Astrocyte (in vitro differentiated cells and primary cell): ENCODE measurements at regions not wholly inside any gene's neighbourhood (a gene's known extent, or its start where the extent isn't known, plus 50 kb on each side); places are given as distances from the start of the nearest gene placed in this dataset.

Experiments used
- DNase-seq: peaks from one replicate; pipeline ENCODE4 v3.0.0-alpha.2; 2010; ENCODE audit warnings: low read depth
- FAIRE-seq: peaks from 2 replicates; lab custom pipeline; 2011; peaks lifted over from hg19 to GRCh38; lab: Jason Lieb, UNC
- H2AFZ ChIP-seq: 2 replicates; pipeline ENCODE4 v1.6.0; 2012; ENCODE audit warnings: low read depth, low read length, inconsistent platforms
- H3K27ac ChIP-seq: 2 replicates; pipeline ENCODE4 v1.5.1; 2011; ENCODE audit warnings: low read depth, low read length, inconsistent platforms
- H3K27me3 ChIP-seq: 2 replicates; pipeline ENCODE4 v1.6.0; 2011; ENCODE audit warnings: low read length, inconsistent platforms; ENCODE audit not compliant: insufficient read depth
- H3K36me3 ChIP-seq: 2 replicates; pipeline ENCODE4 v1.5.1; 2011; ENCODE audit warnings: low read length, inconsistent platforms; ENCODE audit not compliant: insufficient read depth
- H3K4me1 ChIP-seq: 2 replicates; pipeline ENCODE4 v1.5.1; 2011; ENCODE audit warnings: low read length, inconsistent platforms; ENCODE audit not compliant: insufficient read depth
- H3K4me2 ChIP-seq: 2 replicates; pipeline ENCODE4 v1.6.0; 2012; ENCODE audit warnings: low read length, inconsistent platforms
- H3K4me3 ChIP-seq: 2 replicates; pipeline ENCODE4 v1.5.1; 2011; ENCODE audit warnings: low read depth, mild to moderate bottlenecking, low read length, inconsistent platforms; ENCODE audit not compliant: insufficient read depth
- H3K79me2 ChIP-seq: 2 replicates; pipeline ENCODE4 v1.6.0; 2012; ENCODE audit warnings: mild to moderate bottlenecking, low read length, inconsistent platforms; ENCODE audit not compliant: insufficient read depth
- H3K9ac ChIP-seq: 2 replicates; pipeline ENCODE4 v1.6.0; 2012; ENCODE audit warnings: mild to moderate bottlenecking, low read length, inconsistent platforms
- H3K9me3 ChIP-seq: 2 replicates; pipeline ENCODE4 v1.5.1; 2012; ENCODE audit warnings: low read depth, mild to moderate bottlenecking, low read length, inconsistent platforms; ENCODE audit not compliant: insufficient read depth
- H4K20me1 ChIP-seq: 2 replicates; pipeline ENCODE4 v1.6.0; 2012; ENCODE audit warnings: low read length, inconsistent platforms; ENCODE audit not compliant: insufficient read depth
- H3K27ac Mint-ChIP-seq: one replicate; pipeline ENCODE4 v1.8.0; 2021; ENCODE audit warnings: mild to moderate bottlenecking, mixed read lengths; ENCODE audit not compliant: unreplicated experiment
- H3K27me3 Mint-ChIP-seq: one replicate; pipeline ENCODE4 v1.8.0; 2021; ENCODE audit warnings: low read depth, mixed read lengths; ENCODE audit not compliant: unreplicated experiment
- H3K36me3 Mint-ChIP-seq: one replicate; pipeline ENCODE4 v1.8.0; 2021; ENCODE audit warnings: low read depth, mixed read lengths; ENCODE audit not compliant: unreplicated experiment
- H3K4me1 Mint-ChIP-seq: one replicate; pipeline ENCODE4 v1.8.0; 2021; ENCODE audit warnings: low read depth, mixed read lengths; ENCODE audit not compliant: unreplicated experiment
- H3K4me3 Mint-ChIP-seq: one replicate; pipeline ENCODE4 v1.8.0; 2021; ENCODE audit warnings: mild to moderate bottlenecking, moderate library complexity, mixed read lengths; ENCODE audit not compliant: unreplicated experiment
- H3K9me3 Mint-ChIP-seq: one replicate; pipeline ENCODE4 v1.8.0; 2021; ENCODE audit warnings: mild to moderate bottlenecking, mixed read lengths; ENCODE audit not compliant: unreplicated experiment
- EZH2 ChIP-seq: IDR thresholded peaks from 2 replicates; pipeline ENCODE4 v1.6.1; 2012; ENCODE audit warnings: mild to moderate bottlenecking, low read length, inconsistent platforms; ENCODE audit not compliant: insufficient read depth
- TF ChIP-seq, protein P1 (sequence below): IDR thresholded peaks from 2 replicates; pipeline ENCODE4 v1.5.1; 2011; ENCODE audit warnings: low read depth, mild to moderate bottlenecking, inconsistent platforms, low read length, moderate library complexity; ENCODE audit not compliant: insufficient read depth

DNA sequence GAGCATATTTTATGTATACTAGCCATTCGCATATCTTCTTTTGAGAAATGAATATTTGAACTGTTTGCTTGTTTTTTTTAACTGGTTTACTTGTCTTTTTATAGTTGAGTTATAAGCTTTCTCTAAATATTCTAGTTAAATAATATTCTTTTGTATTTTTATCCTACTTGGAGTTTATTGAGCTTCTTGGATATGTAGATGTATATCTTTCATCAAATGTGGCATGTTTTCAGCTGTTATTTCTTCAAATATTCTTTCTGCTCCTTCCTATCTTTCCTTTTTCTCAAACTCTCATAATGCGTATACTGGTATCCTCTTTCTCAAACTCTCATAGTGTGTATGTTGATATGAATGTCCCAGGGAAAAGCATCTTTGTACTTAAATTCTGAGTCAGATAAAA, 100.3 kb upstream of the NCKAP5 start:
- H3K36me3 ChIP-seq: no peaks in the 10 kb centered on the region
- Mint-ChIP-seq H3K27me3 (no peaks in the 10 kb centered on the region), H3K36me3 (no peaks in the 10 kb centered on the region), H3K27ac (no peak overlapping the region), H3K9me3 (no peaks in the 10 kb centered on the region), H3K4me3 (no peak overlapping the region), H3K4me1 (peaks cover 10% of the 10 kb centered on the region)
- H3K9me3 ChIP-seq: no peaks in the 10 kb centered on the region
- H2AFZ ChIP-seq: no peak overlapping the region
- H3K4me2 ChIP-seq: no peak overlapping the region
- H4K20me1 ChIP-seq: no peaks in the 10 kb centered on the region
- no peak for DNase-seq
- H3K27me3 ChIP-seq: no peaks in the 10 kb centered on the region
- H3K27ac ChIP-seq: no peak overlapping the region
- H3K79me2 ChIP-seq: no peaks in the 10 kb centered on the region
- H3K4me3 ChIP-seq: no peak overlapping the region
- H3K4me1 ChIP-seq: peaks cover 14% of the 10 kb centered on the region
- no peak for TF ChIP-seq EZH2
- H3K9ac ChIP-seq: no peak overlapping the region
- no peak for FAIRE-seq

DNA sequence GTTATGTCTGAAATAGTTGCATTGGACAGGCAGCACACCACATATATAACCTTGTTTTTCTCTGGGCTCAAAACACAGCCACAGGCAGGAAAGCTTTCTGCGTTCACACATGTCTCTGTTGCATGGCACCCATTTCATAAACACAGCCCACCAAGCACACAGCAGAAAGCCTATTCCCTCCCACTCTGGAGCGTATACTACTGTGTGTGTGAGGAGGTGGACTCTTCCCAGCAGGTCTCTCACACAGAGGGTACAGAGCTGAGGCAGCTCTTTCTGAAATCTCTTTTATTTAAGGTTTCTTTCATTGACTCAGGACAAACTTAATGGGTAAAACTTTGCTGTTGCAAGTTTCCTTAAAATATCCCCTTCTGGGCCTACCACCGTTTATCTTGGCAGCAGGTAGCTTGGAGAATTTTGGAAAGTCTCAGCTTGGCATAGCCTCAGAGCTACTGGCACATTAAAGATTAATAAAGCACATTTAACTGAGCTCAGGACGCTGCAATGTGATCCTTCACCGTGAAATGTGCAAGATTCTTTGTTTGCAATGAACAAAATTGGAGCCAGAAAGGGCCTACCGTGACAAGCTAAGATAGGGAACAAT, 105.1 kb upstream of the NCKAP5 start:
- peaks cover 32% of the 10 kb centered on the region for H3K4me1 Mint-ChIP-seq
- Histone ChIP-seq H3K4me2 (peak overlapping the region; percentile 89), H4K20me1 (no peaks in the 10 kb centered on the region), H3K9me3 (no peaks in the 10 kb centered on the region), H3K4me1 (peaks cover 42% of the 10 kb centered on the region), H3K9ac (no peak overlapping the region), H3K27me3 (no peaks in the 10 kb centered on the region), H3K27ac (no peak overlapping the region), H3K4me3 (no peak overlapping the region), H3K79me2 (no peaks in the 10 kb centered on the region), H2AFZ (no peak overlapping the region), H3K36me3 (no peaks in the 10 kb centered on the region)
- no peak overlapping the region for H3K27ac Mint-ChIP-seq
- H3K4me3 Mint-ChIP-seq: no peak overlapping the region
- no peaks in the 10 kb centered on the region for H3K9me3 Mint-ChIP-seq
- FAIRE-seq (no peak), DNase-seq (no peak)
- H3K27me3 Mint-ChIP-seq: no peaks in the 10 kb centered on the region
- TF ChIP-seq EZH2: no peak
- TF ChIP-seq, protein P1, sequence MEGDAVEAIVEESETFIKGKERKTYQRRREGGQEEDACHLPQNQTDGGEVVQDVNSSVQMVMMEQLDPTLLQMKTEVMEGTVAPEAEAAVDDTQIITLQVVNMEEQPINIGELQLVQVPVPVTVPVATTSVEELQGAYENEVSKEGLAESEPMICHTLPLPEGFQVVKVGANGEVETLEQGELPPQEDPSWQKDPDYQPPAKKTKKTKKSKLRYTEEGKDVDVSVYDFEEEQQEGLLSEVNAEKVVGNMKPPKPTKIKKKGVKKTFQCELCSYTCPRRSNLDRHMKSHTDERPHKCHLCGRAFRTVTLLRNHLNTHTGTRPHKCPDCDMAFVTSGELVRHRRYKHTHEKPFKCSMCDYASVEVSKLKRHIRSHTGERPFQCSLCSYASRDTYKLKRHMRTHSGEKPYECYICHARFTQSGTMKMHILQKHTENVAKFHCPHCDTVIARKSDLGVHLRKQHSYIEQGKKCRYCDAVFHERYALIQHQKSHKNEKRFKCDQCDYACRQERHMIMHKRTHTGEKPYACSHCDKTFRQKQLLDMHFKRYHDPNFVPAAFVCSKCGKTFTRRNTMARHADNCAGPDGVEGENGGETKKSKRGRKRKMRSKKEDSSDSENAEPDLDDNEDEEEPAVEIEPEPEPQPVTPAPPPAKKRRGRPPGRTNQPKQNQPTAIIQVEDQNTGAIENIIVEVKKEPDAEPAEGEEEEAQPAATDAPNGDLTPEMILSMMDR: no peak
- H3K36me3 Mint-ChIP-seq: no peaks in the 10 kb centered on the region

DNA sequence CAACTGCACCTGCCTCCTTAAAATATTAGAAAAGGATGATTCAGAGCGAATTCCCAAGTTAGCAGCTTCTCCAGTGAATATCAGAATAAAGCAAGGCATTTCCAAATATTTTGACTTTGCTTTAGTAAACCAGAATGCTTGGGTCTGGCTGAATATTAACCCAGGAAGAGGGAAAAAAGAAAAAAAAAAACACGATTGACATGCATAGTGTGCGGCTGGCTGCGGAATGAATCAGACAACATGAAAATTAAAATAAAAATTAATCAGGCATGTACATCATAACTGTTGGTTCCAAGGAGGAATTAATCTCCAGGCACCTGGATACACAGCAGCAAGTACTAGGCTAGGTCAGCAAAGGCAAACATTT, 105.8 kb upstream of the NCKAP5 start:
- H3K4me3 ChIP-seq: peak overlapping the region; percentile 63

More for the DNA sequence above, 105.8 kb upstream of the NCKAP5 start:
- H3K27ac Mint-ChIP-seq: peak overlapping the region; percentile 98
- Histone ChIP-seq H2AFZ (peak overlapping the region; percentile 61), H3K9ac (peak overlapping the region; percentile 81), H3K9me3 (no peaks in the 10 kb centered on the region), H3K36me3 (no peaks in the 10 kb centered on the region), H3K27me3 (no peaks in the 10 kb centered on the region), H3K4me1 (peaks cover 42% of the 10 kb centered on the region), H3K27ac (peak overlapping the region; percentile 80), H3K4me2 (peak overlapping the region; percentile 89), H4K20me1 (no peaks in the 10 kb centered on the region), H3K79me2 (no peaks in the 10 kb centered on the region)
- no peak for FAIRE-seq
- DNase-seq: no peak
- TF ChIP-seq EZH2: no peak
- TF ChIP-seq, protein P1: no peak
- H3K9me3 Mint-ChIP-seq: no peaks in the 10 kb centered on the region
- peaks cover 32% of the 10 kb centered on the region for H3K4me1 Mint-ChIP-seq
- H3K4me3 Mint-ChIP-seq: no peak overlapping the region
- H3K27me3 Mint-ChIP-seq: no peaks in the 10 kb centered on the region
- H3K36me3 Mint-ChIP-seq: no peaks in the 10 kb centered on the region
